Stimulated activated effector memory CD8-positive, alpha-beta T cell treated with anti-CD3 and anti-CD28 coated beads, Interleukin-12 subunit alpha, Interleukin-12 subunit beta, amount 100 ng/mL, for 72 hours (primary cell): ENCODE measurements at regions not wholly inside any gene's neighbourhood (a gene's known extent, or its start where the extent isn't known, plus 50 kb on each side); places are given as distances from the start of the nearest gene placed in this dataset.

Experiments
- ATAC-seq: fragments of 150-1000 bp; cut with Tn5 transposase; 2 replicates; pipeline ENCODE4 v1.10.0; 2021
- DNase-seq, 2 donors: peaks; one replicate each; pipeline ENCODE4 v3.0.0; 2021 to 2022; ENCODE audit warnings: low spot score in 2 of 2
- H3K27ac Mint-ChIP-seq: one replicate; pipeline ENCODE4 v1.8.0; 2022; ENCODE audit warnings: mild to moderate bottlenecking, mixed read lengths
- H3K36me3 Mint-ChIP-seq: one replicate; pipeline ENCODE4 v1.8.0; 2022; ENCODE audit warnings: mild to moderate bottlenecking, mixed read lengths
- H3K4me1 Mint-ChIP-seq: one replicate; pipeline ENCODE4 v1.8.0; 2022; ENCODE audit warnings: mixed read lengths
- H3K4me3 Mint-ChIP-seq: one replicate; pipeline ENCODE4 v1.8.0; 2022; ENCODE audit warnings: mild to moderate bottlenecking, mixed read lengths
- H3K9me3 Mint-ChIP-seq: one replicate; pipeline ENCODE4 v1.8.0; 2022; ENCODE audit warnings: mixed read lengths

GRCh38 chr7:18208921-18209320 is 181.3 kb upstream of the PRPS1L1 start:
- DNase-seq (no peak), ATAC-seq (no peak)
- peaks cover under 1% of the 10 kb centered on the region for H3K4me1 Mint-ChIP-seq
- no peak overlapping the region for H3K4me3 Mint-ChIP-seq
- H3K9me3 Mint-ChIP-seq = no peaks in the 10 kb centered on the region
- H3K27ac Mint-ChIP-seq = no peak overlapping the region
- H3K36me3 Mint-ChIP-seq = no peaks in the 10 kb centered on the region

DNA sequence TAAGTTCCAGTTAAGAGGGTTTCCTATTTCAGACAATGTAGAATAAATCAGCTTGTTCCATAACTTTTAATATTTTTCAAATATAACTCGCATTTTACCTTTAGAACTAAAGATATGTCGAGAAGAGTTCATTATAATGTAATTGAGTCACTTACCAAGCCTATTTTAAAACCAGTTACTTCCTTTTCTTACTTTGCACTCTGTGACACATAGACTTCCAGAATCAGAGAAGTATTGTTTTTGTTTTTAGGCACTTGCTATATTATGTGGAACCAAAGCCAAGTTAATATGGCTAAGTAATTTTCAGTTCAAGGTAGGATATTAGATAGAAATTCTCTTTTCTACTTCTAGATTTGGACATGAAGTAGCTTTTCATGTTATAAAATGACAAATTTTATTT is 182.7 kb upstream of the PRPS1L1 start:
- no peaks in the 10 kb centered on the region for H3K36me3 Mint-ChIP-seq
- DNase-seq (no peak), ATAC-seq (no peak)
- no peak overlapping the region for H3K4me3 Mint-ChIP-seq
- H3K9me3 Mint-ChIP-seq = no peaks in the 10 kb centered on the region
- no peaks in the 10 kb centered on the region for H3K4me1 Mint-ChIP-seq
- H3K27ac Mint-ChIP-seq = no peak overlapping the region

DNA sequence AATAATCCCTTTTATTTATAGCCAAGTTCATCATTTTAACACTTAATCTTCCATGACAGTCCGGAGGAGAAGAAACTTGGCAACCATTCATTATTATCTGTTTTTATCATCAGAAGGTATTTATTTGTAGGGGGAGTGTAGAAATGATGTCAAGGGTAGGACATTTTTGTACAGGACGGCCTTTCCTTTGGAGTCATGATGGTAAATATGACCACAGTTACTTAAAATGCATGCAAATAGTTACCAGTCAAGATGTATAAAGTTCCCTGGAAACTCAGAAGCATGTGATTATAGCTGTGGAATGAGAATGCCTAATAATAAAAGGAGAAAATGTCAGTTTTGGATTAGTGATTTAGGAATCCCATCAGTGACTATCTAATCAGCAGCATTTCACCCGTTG is 183.1 kb upstream of the PRPS1L1 start:
- DNase-seq (no peak), ATAC-seq (no peak)
- H3K36me3 Mint-ChIP-seq = no peaks in the 10 kb centered on the region
- H3K27ac Mint-ChIP-seq = no peak overlapping the region
- H3K4me1 Mint-ChIP-seq = no peaks in the 10 kb centered on the region
- no peaks in the 10 kb centered on the region for H3K9me3 Mint-ChIP-seq
- no peak overlapping the region for H3K4me3 Mint-ChIP-seq

- no peak for ATAC-seq
- Mint-ChIP-seq H3K27ac (no peak overlapping the region), H3K4me3 (no peak overlapping the region), H3K4me1 (no peaks in the 10 kb centered on the region), H3K9me3 (no peaks in the 10 kb centered on the region), H3K36me3 (no peaks in the 10 kb centered on the region)
- DNase-seq = no peak
Observed at GRCh38 chr7:18212308-18212707, 184.7 kb upstream of the PRPS1L1 start.

DNA sequence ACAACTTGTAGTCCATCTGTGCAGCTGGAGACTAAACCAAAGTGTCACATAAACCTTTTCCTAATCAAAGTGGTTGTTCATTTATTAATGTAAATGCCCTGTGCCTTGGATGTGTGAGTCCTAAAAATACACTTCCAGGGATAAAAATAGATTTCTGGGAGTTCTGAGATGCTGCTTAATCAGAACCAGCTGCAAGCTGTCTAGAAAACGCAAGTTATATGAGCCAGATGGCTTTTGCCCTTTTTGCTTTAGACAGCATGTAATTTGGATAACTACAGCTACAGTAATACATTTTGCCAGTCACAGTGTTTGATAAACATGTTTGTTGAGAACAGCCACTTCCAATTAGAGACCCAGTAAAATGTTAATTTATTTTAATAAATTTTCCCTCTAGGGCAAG is 185.1 kb upstream of the PRPS1L1 start:
- no peaks in the 10 kb centered on the region for H3K4me1 Mint-ChIP-seq

DNA sequence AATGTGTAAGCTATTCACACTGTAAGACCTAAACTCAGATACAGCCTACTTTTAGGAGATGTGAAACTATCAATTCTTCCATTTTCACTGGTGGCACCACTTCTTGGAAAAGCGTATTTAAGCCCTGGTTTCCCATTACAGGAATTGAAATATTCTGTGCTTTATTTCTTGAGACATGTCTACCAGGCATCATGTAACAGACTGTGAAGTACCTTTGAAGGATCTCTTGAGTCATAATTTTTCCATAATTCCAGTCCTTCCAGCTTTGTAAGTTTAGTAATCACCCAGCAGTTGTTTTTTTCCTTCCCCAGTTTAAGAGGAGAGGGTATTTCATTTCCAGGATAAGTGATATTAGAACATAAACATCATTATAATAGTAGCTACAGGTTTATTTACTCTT is 186.0 kb upstream of the PRPS1L1 start:
- no peak overlapping the region for H3K4me3 Mint-ChIP-seq
- H3K27ac Mint-ChIP-seq = no peak overlapping the region
- no peaks in the 10 kb centered on the region for H3K4me1 Mint-ChIP-seq
- DNase-seq (no peak), ATAC-seq (no peak)
- no peaks in the 10 kb centered on the region for H3K9me3 Mint-ChIP-seq
- H3K36me3 Mint-ChIP-seq = no peaks in the 10 kb centered on the region

More for the DNA sequence above, 185.1 kb upstream of the PRPS1L1 start:
- Mint-ChIP-seq H3K36me3 (no peaks in the 10 kb centered on the region), H3K4me3 (no peak overlapping the region), H3K9me3 (no peaks in the 10 kb centered on the region), H3K27ac (no peak overlapping the region)
- ATAC-seq (no peak), DNase-seq (no peak)

DNA sequence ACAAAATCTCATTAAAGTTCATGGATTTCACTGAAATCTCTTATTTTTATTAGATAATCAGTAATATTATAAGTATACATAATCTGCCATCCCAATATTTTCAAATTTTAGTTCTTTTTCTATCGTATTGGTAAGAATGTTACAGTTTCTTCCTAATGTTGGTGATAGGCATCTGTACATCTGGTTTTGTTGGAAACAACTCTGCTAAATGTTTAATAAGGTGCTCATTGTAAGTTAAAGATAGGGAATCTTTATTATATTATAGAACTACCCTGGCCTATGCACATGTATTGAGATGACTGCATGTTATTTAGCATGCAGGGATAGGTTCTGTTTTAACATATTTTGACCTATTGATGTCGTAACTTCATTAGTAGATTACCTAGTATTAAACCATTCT is 188.6 kb upstream of the PRPS1L1 start:
- no peaks in the 10 kb centered on the region for H3K36me3 Mint-ChIP-seq
- H3K9me3 Mint-ChIP-seq = no peaks in the 10 kb centered on the region
- ATAC-seq (no peak), DNase-seq (no peak)
- H3K27ac Mint-ChIP-seq = no peak overlapping the region
- H3K4me3 Mint-ChIP-seq = no peak overlapping the region
- H3K4me1 Mint-ChIP-seq = no peaks in the 10 kb centered on the region

GRCh38 chr7:18221377-18222293 is 194.0 kb upstream of the PRPS1L1 start:
- Mint-ChIP-seq H3K36me3 (no peaks in the 10 kb centered on the region), H3K4me1 (no peaks in the 10 kb centered on the region), H3K27ac (no peak overlapping the region), H3K4me3 (no peak overlapping the region), H3K9me3 (no peaks in the 10 kb centered on the region)
- ATAC-seq = no peak
- no peak for DNase-seq

GRCh38 chr7:18222636-18223035 is 195.0 kb upstream of the PRPS1L1 start:
- H3K4me3 Mint-ChIP-seq = no peak overlapping the region
- no peak overlapping the region for H3K27ac Mint-ChIP-seq
- H3K9me3 Mint-ChIP-seq = no peaks in the 10 kb centered on the region
- H3K4me1 Mint-ChIP-seq = no peaks in the 10 kb centered on the region
- H3K36me3 Mint-ChIP-seq = no peaks in the 10 kb centered on the region
- no peak for ATAC-seq
- no peak for DNase-seq

DNA sequence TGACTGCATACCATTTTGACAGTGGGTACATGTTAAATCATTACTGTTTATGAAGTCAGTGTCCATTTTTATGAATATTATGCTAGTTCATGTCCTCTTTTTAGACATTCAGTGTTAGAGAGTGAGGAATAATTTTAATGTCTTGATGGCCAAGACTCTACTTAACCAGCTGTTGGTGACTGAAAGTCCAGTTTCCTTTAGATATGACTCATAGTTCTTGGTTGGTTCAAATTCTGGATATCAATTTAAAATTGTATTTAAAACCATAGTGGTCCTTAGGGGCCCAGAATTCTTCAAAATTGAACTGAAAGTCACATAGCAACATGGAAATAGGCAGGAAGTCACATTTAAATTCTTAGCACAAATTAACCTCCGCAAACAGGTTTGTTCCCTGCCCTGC is 196.5 kb upstream of the PRPS1L1 start:
- H3K9me3 Mint-ChIP-seq = no peaks in the 10 kb centered on the region
- H3K27ac Mint-ChIP-seq = no peak overlapping the region
- no peak for DNase-seq
- no peaks in the 10 kb centered on the region for H3K36me3 Mint-ChIP-seq
- H3K4me3 Mint-ChIP-seq = no peak overlapping the region
- no peaks in the 10 kb centered on the region for H3K4me1 Mint-ChIP-seq
- ATAC-seq = no peak

DNA sequence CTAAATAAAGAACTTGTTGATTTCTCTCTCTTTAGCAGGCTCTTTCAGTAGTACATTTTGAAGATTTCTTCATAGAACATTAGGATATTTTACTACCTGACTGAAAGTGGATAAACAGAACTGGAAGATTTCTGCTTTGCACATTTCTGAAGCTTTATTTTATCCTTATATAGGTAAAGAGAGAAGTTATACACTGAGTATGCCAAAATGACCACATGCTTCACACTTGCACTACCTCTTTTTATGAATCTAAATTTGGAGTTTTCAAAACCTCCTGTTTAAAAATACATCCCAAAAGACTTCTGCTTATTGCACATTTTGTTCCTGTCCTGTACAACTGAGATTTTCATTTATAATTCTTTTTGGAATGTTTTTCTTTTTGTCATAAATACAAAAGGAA is 197.4 kb upstream of the PRPS1L1 start:
- H3K9me3 Mint-ChIP-seq = no peaks in the 10 kb centered on the region
- H3K27ac Mint-ChIP-seq = no peak overlapping the region
- ATAC-seq = no peak
- no peak for DNase-seq
- no peaks in the 10 kb centered on the region for H3K36me3 Mint-ChIP-seq
- no peak overlapping the region for H3K4me3 Mint-ChIP-seq
- no peaks in the 10 kb centered on the region for H3K4me1 Mint-ChIP-seq

DNA sequence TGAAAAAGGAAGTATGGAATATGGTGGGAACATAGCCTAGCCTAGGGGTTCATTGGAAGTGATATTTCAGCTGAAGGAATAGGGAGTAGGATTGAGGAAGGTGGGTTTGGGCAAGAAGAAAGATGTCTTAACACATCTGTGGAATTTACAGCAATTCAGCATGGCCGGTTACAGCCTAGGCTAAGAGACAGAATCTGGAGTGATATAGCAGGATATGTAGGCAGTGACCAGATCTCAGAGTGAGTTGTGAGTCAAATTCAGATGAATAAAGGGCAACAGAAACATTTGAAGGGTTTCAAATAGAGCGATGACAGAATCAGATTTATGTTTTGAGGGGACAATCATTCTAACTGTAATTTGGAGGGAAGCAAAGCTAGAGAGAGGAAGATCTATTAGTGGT is 199.0 kb upstream of the PRPS1L1 start:
- ATAC-seq (no peak), DNase-seq (no peak)
- Mint-ChIP-seq H3K4me1 (no peaks in the 10 kb centered on the region), H3K9me3 (no peaks in the 10 kb centered on the region), H3K4me3 (no peak overlapping the region), H3K27ac (no peak overlapping the region), H3K36me3 (no peaks in the 10 kb centered on the region)

DNA sequence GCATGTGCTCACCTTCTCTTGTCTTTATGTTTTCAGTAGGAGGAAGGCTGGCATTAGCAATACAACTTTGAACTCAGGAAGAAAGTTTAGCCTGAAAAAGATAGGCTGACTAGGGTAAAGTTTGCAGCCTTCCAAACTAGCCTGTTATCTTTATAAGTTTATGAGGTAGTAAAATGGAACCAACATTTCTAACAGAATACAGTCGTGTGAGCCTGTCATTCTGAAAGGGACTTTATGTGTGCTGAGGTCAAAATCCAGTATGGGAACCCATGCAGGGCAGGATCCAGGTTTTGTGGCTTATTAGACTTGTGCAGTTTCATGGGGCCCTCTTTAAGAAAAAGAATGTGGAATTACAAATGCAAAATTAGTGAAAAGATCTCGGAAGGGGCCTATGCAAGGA is 201.0 kb upstream of the PRPS1L1 start:
- Mint-ChIP-seq H3K27ac (no peak overlapping the region), H3K4me3 (no peak overlapping the region), H3K9me3 (no peaks in the 10 kb centered on the region), H3K36me3 (no peaks in the 10 kb centered on the region), H3K4me1 (no peaks in the 10 kb centered on the region)
- DNase-seq (no peak), ATAC-seq (no peak)

GRCh38 chr7:18230271-18230670 is 202.6 kb upstream of the PRPS1L1 start:
- Mint-ChIP-seq H3K4me1 (no peaks in the 10 kb centered on the region), H3K4me3 (no peak overlapping the region), H3K36me3 (no peaks in the 10 kb centered on the region), H3K9me3 (no peaks in the 10 kb centered on the region), H3K27ac (no peak overlapping the region)
- ATAC-seq = no peak
- no peak for DNase-seq

- Mint-ChIP-seq H3K4me3 (no peak overlapping the region), H3K4me1 (no peaks in the 10 kb centered on the region), H3K9me3 (no peaks in the 10 kb centered on the region), H3K36me3 (no peaks in the 10 kb centered on the region), H3K27ac (no peak overlapping the region)
- ATAC-seq = no peak
- DNase-seq = no peak
Observed at GRCh38 chr7:18231854-18232253, 204.2 kb upstream of the PRPS1L1 start.

- Mint-ChIP-seq H3K4me3 (no peak overlapping the region), H3K36me3 (no peaks in the 10 kb centered on the region), H3K27ac (no peak overlapping the region), H3K4me1 (no peaks in the 10 kb centered on the region), H3K9me3 (no peaks in the 10 kb centered on the region)
- ATAC-seq (no peak), DNase-seq (no peak)
Observed at GRCh38 chr7:18234519-18234918, 206.9 kb upstream of the PRPS1L1 start.
